Large intestine (tissue), 3 donors: ENCODE measurements at regions not wholly inside any gene's neighbourhood (a gene's known extent, or its start where the extent isn't known, plus 50 kb on each side); places are given as distances from the start of the nearest gene placed in this dataset.

Source experiments
- DNase-seq, 2 donors: peaks; one replicate each; pipeline versions ENCODE4 v3.0.0 to v3.0.0-alpha.2; 2013
- H3K27ac ChIP-seq: one replicate; pipeline ENCODE4 v1.5.1; 2013; ENCODE audit warnings: low read length
- H3K27me3 ChIP-seq: 2 replicates; pipeline ENCODE4 v1.6.1; 2013; ENCODE audit warnings: low read length; ENCODE audit not compliant: control insufficient read depth, insufficient read depth
- H3K36me3 ChIP-seq: 2 replicates; pipeline ENCODE4 v1.6.1; 2013; ENCODE audit warnings: low read length; ENCODE audit not compliant: control insufficient read depth, insufficient read depth
- H3K4me1 ChIP-seq: one replicate; pipeline ENCODE4 v1.6.1; 2013; ENCODE audit warnings: low read length; ENCODE audit not compliant: control insufficient read depth, insufficient read depth
- H3K4me3 ChIP-seq: one replicate; pipeline ENCODE4 v1.5.1; 2013; ENCODE audit warnings: low read length
- H3K9me3 ChIP-seq: one replicate; pipeline ENCODE4 v1.6.1; 2013; ENCODE audit warnings: mild to moderate bottlenecking, low read depth, low read length, moderate library complexity; ENCODE audit not compliant: control insufficient read depth
- WGBS: methylation state at CpG from one replicate; pipeline ENCODE4 v1.1.5; 2013; ENCODE audit warnings: low lambda C conversion rate; ENCODE audit not compliant: insufficient coverage; 5-methylcytosine and 5-hydroxymethylcytosine counted together

- DNase-seq, result no peak
- Histone ChIP-seq H3K36me3 (no peaks in the 10 kb centered on the region), H3K27ac (no peak overlapping the region), H3K9me3 (no peaks in the 10 kb centered on the region), H3K4me1 (no peaks in the 10 kb centered on the region), H3K4me3 (no peak overlapping the region), H3K27me3 (no peaks in the 10 kb centered on the region)
Measured at GRCh38 chr13:33694546-33694945, 123.4 kb upstream of the RFC3 start.

- Histone ChIP-seq H3K9me3 (no peaks in the 10 kb centered on the region), H3K27me3 (no peaks in the 10 kb centered on the region), H3K4me1 (no peaks in the 10 kb centered on the region), H3K36me3 (no peaks in the 10 kb centered on the region), H3K27ac (no peak overlapping the region), H3K4me3 (no peak overlapping the region)
- WGBS, result no CpG with 5 or more reads among the region's 1 CpG
- DNase-seq, result no peak
Measured at GRCh38 chr13:33696530-33696929, 121.4 kb upstream of the RFC3 start.

DNA sequence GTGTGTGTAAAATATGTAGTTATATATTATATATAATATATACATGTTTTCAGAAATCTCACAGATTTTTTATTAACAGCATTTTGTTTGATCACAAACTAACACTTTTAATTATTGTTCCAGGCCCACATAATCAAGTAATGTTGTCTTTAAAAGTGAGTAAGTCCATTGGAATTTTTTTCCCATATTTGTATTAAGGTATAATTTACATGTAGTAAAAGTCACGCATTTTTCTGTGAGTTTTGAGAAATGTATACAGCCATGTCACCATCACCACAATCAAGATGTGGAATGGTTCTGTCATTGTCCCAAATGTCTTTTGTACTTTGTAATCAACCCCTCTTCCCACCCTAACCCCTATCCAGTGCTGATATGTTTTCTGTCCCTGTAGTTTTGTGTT lies 120.0 kb upstream of the RFC3 start:
- no peaks in the 10 kb centered on the region for H3K9me3 ChIP-seq
- no peaks in the 10 kb centered on the region for H3K27me3 ChIP-seq
- H3K4me1 ChIP-seq, result no peaks in the 10 kb centered on the region
- no peaks in the 10 kb centered on the region for H3K36me3 ChIP-seq
- DNase-seq, result no peak
- no peak overlapping the region for H3K4me3 ChIP-seq
- WGBS, result no CpG with 5 or more reads among the region's 1 CpG
- H3K27ac ChIP-seq, result no peak overlapping the region

DNA sequence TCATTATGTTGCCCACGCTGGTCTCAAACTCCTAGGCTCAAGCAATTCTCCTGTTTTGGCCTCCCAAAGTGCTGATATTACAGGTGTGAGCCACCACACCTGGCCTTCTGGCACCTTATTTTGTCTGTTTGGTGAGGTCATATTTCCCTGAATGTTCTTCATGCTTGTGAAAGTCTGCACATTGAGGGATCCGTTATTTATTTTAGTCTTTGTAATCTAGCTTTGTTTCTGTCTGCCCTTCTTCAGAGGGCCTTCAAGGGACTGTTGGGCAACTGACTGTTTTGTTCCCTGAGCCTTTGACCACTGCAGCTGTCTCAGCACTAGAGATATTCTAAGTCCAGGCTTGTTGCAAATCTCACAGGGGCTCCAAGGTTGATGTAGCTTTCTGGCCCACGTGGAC lies 110.5 kb upstream of the RFC3 start:
- peaks cover 3% of the 10 kb centered on the region for H3K9me3 ChIP-seq
- H3K36me3 ChIP-seq, result no peaks in the 10 kb centered on the region
- no CpG with 5 or more reads among the region's 3 CpGs for WGBS
- H3K4me1 ChIP-seq, result no peaks in the 10 kb centered on the region
- no peak overlapping the region for H3K27ac ChIP-seq
- no peak overlapping the region for H3K4me3 ChIP-seq
- no peaks in the 10 kb centered on the region for H3K27me3 ChIP-seq
- DNase-seq, result no peak

DNA sequence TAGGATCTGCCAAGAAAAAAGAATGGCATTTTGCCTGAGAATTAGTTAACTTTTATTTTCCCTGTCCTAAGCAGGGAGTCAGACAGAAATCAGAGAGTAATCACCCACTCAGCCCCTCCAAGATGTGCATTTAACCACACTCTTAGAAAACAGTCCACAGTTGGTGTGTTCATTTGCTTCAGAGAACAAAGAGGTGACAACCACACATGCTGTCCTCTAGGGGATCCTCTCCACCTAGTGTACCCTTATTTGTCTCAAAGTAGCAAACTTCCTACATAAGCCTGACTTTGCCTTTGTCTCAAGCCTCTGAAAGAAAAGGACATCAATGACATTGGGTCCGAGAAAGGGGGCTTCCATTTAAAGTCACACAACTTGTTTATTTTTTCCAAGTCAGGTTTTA lies 107.0 kb upstream of the RFC3 start:
- DNase-seq, result no peak
- Histone ChIP-seq H3K27me3 (no peaks in the 10 kb centered on the region), H3K36me3 (no peaks in the 10 kb centered on the region), H3K4me1 (no peaks in the 10 kb centered on the region), H3K9me3 (peaks cover 3% of the 10 kb centered on the region), H3K4me3 (no peak overlapping the region), H3K27ac (no peak overlapping the region)
- 57% methylated on average over 1 of the region's 1 CpG for WGBS

DNA sequence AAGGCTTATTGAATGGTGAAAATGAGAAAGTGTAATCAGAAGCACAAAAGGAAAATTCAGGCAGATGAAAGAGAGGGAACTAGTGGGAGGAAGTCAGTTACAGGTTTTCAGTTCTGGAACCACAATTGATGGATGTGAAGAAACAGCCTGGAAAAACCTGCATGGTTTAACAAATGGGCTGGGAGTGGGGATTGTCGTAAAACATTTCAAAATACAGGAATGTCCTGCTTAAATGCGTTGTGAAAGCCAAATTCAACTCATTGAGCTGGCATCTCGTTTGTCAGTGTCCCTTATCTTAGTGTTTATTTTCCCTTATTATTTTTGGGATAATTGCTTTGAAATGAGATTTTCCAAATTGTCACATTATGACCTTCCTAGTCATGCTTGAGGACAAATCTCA lies 106.5 kb upstream of the RFC3 start:
- Histone ChIP-seq H3K27ac (no peak overlapping the region), H3K9me3 (peaks cover 3% of the 10 kb centered on the region), H3K36me3 (no peaks in the 10 kb centered on the region), H3K4me1 (no peaks in the 10 kb centered on the region), H3K27me3 (no peaks in the 10 kb centered on the region), H3K4me3 (no peak overlapping the region)
- 80% methylated on average over 2 of the region's 3 CpGs for WGBS
- DNase-seq, result no peak

GRCh38 chr13:33717775-33718174 lies 100.2 kb upstream of the RFC3 start:
- H3K4me1 ChIP-seq, result no peaks in the 10 kb centered on the region
- H3K36me3 ChIP-seq, result no peaks in the 10 kb centered on the region
- no peaks in the 10 kb centered on the region for H3K9me3 ChIP-seq
- no peaks in the 10 kb centered on the region for H3K27me3 ChIP-seq
- DNase-seq, result no peak
- H3K27ac ChIP-seq, result no peak overlapping the region
- no peak overlapping the region for H3K4me3 ChIP-seq

GRCh38 chr13:33721724-33722123 lies 96.2 kb upstream of the RFC3 start:
- no peaks in the 10 kb centered on the region for H3K27me3 ChIP-seq
- H3K4me1 ChIP-seq, result no peaks in the 10 kb centered on the region
- H3K9me3 ChIP-seq, result no peaks in the 10 kb centered on the region
- no peak overlapping the region for H3K27ac ChIP-seq
- no peaks in the 10 kb centered on the region for H3K36me3 ChIP-seq
- peak in 1 of 2 donors; percentile 27 for DNase-seq
- no peak overlapping the region for H3K4me3 ChIP-seq
- no CpG with 5 or more reads among the region's 1 CpG for WGBS

GRCh38 chr13:33722216-33722915 lies 95.6 kb upstream of the RFC3 start:
- Histone ChIP-seq H3K27ac (no peak overlapping the region), H3K4me1 (no peaks in the 10 kb centered on the region), H3K9me3 (no peaks in the 10 kb centered on the region), H3K4me3 (no peak overlapping the region), H3K36me3 (no peaks in the 10 kb centered on the region), H3K27me3 (no peaks in the 10 kb centered on the region)
- WGBS, result 84% methylated on average over 2 of the region's 3 CpGs
- DNase-seq, result peak in 1 of 2 donors; percentile 11

GRCh38 chr13:33723365-33723764 lies 94.6 kb upstream of the RFC3 start:
- no peak for DNase-seq
- no peak overlapping the region for H3K4me3 ChIP-seq
- H3K9me3 ChIP-seq, result no peaks in the 10 kb centered on the region
- H3K27ac ChIP-seq, result no peak overlapping the region
- H3K27me3 ChIP-seq, result no peaks in the 10 kb centered on the region
- no peaks in the 10 kb centered on the region for H3K4me1 ChIP-seq
- no peaks in the 10 kb centered on the region for H3K36me3 ChIP-seq

- Histone ChIP-seq H3K4me1 (no peaks in the 10 kb centered on the region), H3K4me3 (no peak overlapping the region), H3K36me3 (no peaks in the 10 kb centered on the region), H3K27me3 (no peaks in the 10 kb centered on the region), H3K27ac (no peak overlapping the region), H3K9me3 (no peaks in the 10 kb centered on the region)
- DNase-seq, result peak; percentile 75 to 78
- WGBS, result no CpG with 5 or more reads among the region's 4 CpGs
Measured at GRCh38 chr13:33723772-33724435, 94.0 kb upstream of the RFC3 start.
